ENCODE measurements at regions not wholly inside any gene's neighbourhood (a gene's known extent, or its start where the extent isn't known, plus 50 kb on each side); places are given as distances from the start of the nearest gene placed in this dataset.

DNA sequence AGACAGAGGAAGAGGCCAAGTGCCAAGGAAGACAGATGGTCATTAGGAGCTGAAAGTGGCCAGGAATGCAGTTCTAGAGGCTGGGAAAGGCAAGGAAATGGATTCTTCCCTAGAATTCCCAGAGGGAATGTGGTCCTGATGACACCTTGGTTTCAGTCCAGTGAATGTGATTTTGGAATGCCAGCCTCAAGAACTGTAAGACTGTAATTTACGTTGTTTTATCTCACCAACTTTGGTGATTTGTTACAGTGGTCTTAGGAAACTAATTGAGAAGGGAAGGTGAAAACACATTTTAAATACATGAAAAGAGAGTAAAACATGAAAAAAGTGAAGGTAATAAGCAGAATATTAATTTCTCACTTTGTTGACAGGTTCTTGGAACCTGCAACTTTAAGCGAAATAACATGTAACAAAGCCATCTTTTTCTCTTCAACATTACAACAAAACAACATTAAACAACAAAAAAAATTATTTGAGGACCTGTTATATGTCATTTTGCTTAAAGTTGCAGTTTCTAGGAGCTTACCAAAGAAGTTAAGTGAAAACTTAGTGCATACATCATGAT, 370.2 kb downstream of the METTL4 start:
- TF ChIP-seq TARDBP (IDR thresholded peaks at IDR 0.05) (no peak), BHLHE40 (IDR thresholded peaks at IDR 0.05; ENCODE audit: borderline replicate concordance) (no peak), SP1 (IDR thresholded peaks at IDR 0.05) (no peak), SUZ12 (IDR thresholded peaks at IDR 0.05) (no peak), NFRKB (IDR thresholded peaks at IDR 0.05) (no peak), ARNT (IDR thresholded peaks at IDR 0.05) (no peak)
- TF ChIP-seq, protein P1, sequence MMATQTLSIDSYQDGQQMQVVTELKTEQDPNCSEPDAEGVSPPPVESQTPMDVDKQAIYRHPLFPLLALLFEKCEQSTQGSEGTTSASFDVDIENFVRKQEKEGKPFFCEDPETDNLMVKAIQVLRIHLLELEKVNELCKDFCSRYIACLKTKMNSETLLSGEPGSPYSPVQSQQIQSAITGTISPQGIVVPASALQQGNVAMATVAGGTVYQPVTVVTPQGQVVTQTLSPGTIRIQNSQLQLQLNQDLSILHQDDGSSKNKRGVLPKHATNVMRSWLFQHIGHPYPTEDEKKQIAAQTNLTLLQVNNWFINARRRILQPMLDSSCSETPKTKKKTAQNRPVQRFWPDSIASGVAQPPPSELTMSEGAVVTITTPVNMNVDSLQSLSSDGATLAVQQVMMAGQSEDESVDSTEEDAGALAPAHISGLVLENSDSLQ (IDR thresholded peaks at IDR 0.05) = no peak

Data from HEK293T (cell line).